ENCODE measurements at regions not wholly inside any gene's neighbourhood (a gene's known extent, or its start where the extent isn't known, plus 50 kb on each side); places are given as distances from the start of the nearest gene placed in this dataset.

DNA sequence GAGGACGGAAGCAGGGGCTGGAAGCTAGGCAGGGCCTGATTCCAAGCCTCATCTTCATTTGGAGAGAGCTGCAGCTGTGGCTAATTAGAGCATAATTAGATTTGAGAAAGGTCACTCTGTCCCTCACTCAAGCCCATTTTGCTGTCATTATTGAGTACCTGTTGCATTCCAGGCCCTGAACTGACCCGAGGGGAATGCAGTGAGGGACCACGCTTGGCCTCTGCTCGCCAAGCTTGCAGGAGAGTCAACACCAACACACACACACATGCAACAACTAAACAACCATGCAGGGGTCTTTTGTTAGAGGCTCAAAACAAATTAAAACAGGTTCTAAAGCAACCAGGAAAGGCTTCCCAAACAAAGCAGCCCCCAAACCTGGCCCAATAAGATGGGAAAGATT is 52.7 kb upstream of the MAMLD1 start:
- DNase-seq: no peak

GRCh38 chrX:150310881-150311280 is 52.2 kb upstream of the MAMLD1 start:
- DNase-seq: no peak

DNA sequence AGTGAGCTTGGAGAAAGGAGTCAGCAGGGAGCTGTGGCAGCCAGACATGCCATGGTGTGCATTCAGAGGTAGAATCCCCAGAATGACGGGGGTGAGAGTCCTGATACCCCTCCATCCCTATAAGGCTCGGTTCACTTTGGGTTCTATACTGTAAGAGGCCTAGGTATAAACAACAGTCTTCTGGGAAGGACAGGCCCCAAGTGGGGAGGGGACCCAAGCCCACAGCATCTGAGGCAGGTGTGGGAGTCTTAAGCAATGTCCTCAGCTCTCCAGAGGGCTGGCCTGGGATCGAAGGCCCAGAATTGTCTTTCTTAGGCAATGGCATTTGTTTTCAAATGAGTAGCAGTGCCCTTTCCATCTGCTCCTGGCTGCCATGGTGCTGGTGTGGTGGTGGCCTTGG is 50.2 kb upstream of the MAMLD1 start:
- DNase-seq: no peak
